Ascending aorta (tissue), 2 donors: ENCODE measurements at regions not wholly inside any gene's neighbourhood (a gene's known extent, or its start where the extent isn't known, plus 50 kb on each side); places are given as distances from the start of the nearest gene placed in this dataset.

Experiments used
- DNase-seq, 2 donors: peaks; one replicate each; pipeline ENCODE4 v3.0.0-alpha.2; 2019; ENCODE audit warnings: low spot score in 2 of 2
- H3K27ac ChIP-seq, 2 donors: fragments of 200-600 bp; sonication (generic); one replicate each; pipeline ENCODE4 v1.5.1; 2016 to 2017; ENCODE audit warnings: mild to moderate bottlenecking in 1 of 2
- H3K27me3 ChIP-seq: fragments of 200-600 bp; sonication (generic); one replicate; pipeline ENCODE4 v1.5.1; 2017
- H3K36me3 ChIP-seq, 2 donors: fragments of 200-600 bp; sonication (generic); one replicate each; pipeline ENCODE4 v1.5.1; 2016
- H3K4me1 ChIP-seq, 2 donors: fragments of 200-600 bp; sonication (generic); one replicate each; pipeline ENCODE4 v1.5.1; 2016 to 2017; ENCODE audit warnings: mild to moderate bottlenecking in 1 of 2
- H3K4me3 ChIP-seq, 2 donors: fragments of 200-600 bp; sonication (generic); one replicate each; pipeline ENCODE4 v1.5.1; 2016 to 2017; ENCODE audit warnings: mild to moderate bottlenecking in 1 of 2
- H3K9me3 ChIP-seq, 2 donors: fragments of 200-600 bp; sonication (generic); one replicate each; pipeline ENCODE4 v1.5.1; 2016
- intact Hi-C: fragments of 100-400 bp; cut with DNase I; formaldehyde crosslinking; loops from one replicate; pipeline ENCODE4 v1.15.1; 2023
- TF ChIP-seq, protein P1 (sequence below), 3 experiments: fragments of 200-600 bp in 2 of 3; fragments of 450-650 bp in 1 of 3; sonication (generic) in 2 of 3; IDR thresholded peaks; one replicate each; pipeline ENCODE4 v1.5.1; 2016 to 2019; ENCODE audit warnings: antibody characterized with exemption in 3 of 3, mild to moderate bottlenecking in 1 of 3, moderate library complexity in 1 of 3

DNA sequence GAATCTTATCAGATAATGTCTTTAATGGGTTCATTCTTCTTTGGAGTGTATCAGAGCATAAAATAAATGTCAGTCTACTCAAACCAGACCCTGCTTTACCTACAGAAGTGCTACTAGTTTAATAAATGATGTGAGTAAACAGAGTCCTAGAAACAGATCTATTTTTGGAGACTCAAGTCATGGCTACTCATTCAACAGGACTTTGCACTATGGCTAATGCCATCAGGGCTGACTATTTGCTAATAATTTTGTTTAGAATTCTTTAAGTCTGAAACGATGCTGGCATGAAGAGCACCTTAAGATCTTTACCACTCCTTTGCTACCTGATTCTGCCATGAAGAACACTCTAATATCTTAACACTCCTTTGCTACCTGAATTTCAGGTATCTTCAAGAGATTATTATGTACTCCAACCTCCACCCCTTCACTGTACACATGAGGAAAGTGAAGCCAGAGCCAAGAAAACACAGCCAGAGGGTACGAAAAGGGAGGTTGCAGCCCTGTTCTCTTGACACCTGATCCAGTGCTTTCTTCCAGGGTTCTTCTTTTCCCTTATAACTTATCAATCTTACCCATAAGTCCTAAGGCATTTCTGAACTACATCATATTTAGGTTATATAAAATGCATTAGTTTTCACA lies 62.4 kb downstream of the ZNF608 start:
- H3K9me3 ChIP-seq, result no peaks in the 10 kb centered on the region
- no peak for DNase-seq
- TF ChIP-seq, protein P1, sequence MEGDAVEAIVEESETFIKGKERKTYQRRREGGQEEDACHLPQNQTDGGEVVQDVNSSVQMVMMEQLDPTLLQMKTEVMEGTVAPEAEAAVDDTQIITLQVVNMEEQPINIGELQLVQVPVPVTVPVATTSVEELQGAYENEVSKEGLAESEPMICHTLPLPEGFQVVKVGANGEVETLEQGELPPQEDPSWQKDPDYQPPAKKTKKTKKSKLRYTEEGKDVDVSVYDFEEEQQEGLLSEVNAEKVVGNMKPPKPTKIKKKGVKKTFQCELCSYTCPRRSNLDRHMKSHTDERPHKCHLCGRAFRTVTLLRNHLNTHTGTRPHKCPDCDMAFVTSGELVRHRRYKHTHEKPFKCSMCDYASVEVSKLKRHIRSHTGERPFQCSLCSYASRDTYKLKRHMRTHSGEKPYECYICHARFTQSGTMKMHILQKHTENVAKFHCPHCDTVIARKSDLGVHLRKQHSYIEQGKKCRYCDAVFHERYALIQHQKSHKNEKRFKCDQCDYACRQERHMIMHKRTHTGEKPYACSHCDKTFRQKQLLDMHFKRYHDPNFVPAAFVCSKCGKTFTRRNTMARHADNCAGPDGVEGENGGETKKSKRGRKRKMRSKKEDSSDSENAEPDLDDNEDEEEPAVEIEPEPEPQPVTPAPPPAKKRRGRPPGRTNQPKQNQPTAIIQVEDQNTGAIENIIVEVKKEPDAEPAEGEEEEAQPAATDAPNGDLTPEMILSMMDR (IDR thresholded peaks at IDR 0.05), result no peak
- no peak overlapping the region for H3K27ac ChIP-seq
- no peak overlapping the region for H3K4me3 ChIP-seq
- intact Hi-C loops, result no loop called here
- H3K36me3 ChIP-seq, result no peaks in the 10 kb centered on the region
- peaks cover 0 to 3% of the 10 kb centered on the region in 2 donors for H3K4me1 ChIP-seq
- H3K27me3 ChIP-seq, result no peaks in the 10 kb centered on the region

DNA sequence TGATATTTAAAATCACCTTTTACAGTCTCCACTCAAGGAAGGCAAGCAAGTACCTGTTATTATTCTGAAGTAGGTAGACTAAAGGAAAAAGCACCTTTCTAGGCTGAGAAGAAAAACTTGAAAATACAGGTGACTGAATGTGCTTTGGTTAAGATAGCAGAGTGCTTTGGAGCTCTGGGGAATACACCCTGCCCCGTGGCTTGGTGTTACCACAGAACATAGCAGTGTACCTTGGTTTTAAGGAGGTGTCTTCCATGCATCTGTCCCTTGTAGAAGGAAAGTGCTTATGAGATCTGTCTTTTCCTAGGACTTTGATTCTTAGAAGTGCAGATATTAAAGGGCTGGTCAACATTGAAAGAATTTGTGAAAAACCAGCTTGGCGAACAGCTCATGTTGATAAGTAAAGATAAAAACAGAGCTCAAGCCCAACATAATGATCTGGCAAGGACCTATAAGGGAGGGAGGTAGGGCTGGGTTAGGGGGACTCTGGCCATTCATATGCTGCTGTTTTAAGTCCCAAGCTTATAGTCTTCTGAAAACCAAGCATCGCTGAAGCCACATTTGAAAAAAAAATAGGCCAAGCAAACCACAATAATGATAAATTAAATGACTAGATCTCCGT lies 66.8 kb downstream of the ZNF608 start:
- no peaks in the 10 kb centered on the region for H3K36me3 ChIP-seq
- H3K9me3 ChIP-seq, result no peaks in the 10 kb centered on the region
- peaks cover 12 to 13% of the 10 kb centered on the region in 2 donors for H3K4me1 ChIP-seq
- H3K4me3 ChIP-seq, result no peak overlapping the region
- DNase-seq, result no peak
- H3K27ac ChIP-seq, result no peak overlapping the region
- intact Hi-C loops, result loop anchor here (10.0 kb wide), 1 partner anchor 735 kb away; no protein-coding TSS in a partner anchor
- TF ChIP-seq, protein P1 (IDR thresholded peaks at IDR 0.05), result no peak
- H3K27me3 ChIP-seq, result no peaks in the 10 kb centered on the region

DNA sequence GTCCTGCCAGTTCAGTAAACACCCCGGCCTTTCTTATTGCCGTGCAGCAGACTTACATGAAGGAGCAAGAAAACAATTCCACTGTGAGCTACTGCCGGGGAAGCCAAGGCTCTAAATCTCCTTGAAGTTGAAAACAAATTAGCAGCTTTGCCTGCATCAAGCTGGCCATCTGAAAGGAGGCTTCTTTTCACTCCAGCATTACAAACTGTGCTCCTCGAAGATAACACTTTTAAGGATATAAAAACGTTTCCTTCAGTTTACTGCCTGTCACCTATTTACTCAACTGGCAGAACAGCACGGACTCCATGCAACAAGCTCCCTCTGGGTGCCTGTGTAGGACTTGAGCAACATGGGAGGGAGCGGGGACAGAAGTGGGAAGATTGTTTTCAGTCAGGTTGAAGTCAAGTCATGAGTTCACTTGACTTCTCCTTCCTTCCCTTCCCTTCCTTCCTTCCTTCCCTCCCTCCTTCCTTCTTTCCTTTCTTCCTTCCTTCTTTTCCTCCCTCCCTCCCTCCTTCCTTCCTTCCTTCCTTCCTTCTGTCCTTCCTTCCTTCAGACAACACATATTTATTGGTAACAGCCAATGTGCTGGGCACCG lies 67.4 kb downstream of the ZNF608 start:
- Histone ChIP-seq H3K4me1 (peaks cover 12 to 13% of the 10 kb centered on the region in 2 donors), H3K9me3 (no peaks in the 10 kb centered on the region), H3K36me3 (no peaks in the 10 kb centered on the region), H3K27ac (peak overlapping the region in 1 of 2 donors; percentile 78), H3K27me3 (no peaks in the 10 kb centered on the region), H3K4me3 (no peak overlapping the region)
- intact Hi-C loops, result loop anchor here (10.0 kb wide), 1 partner anchor 736 kb away; no protein-coding TSS in a partner anchor
- no peak for DNase-seq
- TF ChIP-seq, protein P1 (IDR thresholded peaks at IDR 0.05), result no peak

DNA sequence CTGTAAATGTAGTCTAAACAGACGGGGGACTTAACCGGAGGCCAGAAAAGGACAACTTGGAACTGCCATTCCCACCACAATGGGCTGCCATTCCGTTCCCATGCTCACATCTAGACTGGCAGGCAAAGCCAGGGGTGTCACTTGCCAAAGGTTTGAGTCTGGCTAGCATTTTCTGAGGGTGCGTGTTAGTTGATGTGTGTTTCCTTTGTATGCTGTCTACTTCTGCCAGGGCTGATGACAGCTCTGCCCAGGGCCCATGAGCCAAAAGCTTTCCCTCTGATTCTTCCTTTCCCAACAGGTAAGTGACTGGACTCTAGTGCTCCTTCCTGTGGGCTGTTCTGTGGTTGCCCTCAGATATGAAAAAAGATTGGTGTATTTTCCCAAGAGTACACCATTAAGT lies 68.0 kb downstream of the ZNF608 start:
- TF ChIP-seq, protein P1 (IDR thresholded peaks at IDR 0.05), result no peak
- intact Hi-C loops, result loop anchor here (10.0 kb wide), 1 partner anchor 736 kb away; no protein-coding TSS in a partner anchor
- Histone ChIP-seq H3K27me3 (no peaks in the 10 kb centered on the region), H3K27ac (peak overlapping the region; percentile 66 to 78), H3K4me3 (no peak overlapping the region), H3K9me3 (no peaks in the 10 kb centered on the region), H3K4me1 (peaks cover 12 to 13% of the 10 kb centered on the region in 2 donors), H3K36me3 (no peaks in the 10 kb centered on the region)
- DNase-seq, result no peak

DNA sequence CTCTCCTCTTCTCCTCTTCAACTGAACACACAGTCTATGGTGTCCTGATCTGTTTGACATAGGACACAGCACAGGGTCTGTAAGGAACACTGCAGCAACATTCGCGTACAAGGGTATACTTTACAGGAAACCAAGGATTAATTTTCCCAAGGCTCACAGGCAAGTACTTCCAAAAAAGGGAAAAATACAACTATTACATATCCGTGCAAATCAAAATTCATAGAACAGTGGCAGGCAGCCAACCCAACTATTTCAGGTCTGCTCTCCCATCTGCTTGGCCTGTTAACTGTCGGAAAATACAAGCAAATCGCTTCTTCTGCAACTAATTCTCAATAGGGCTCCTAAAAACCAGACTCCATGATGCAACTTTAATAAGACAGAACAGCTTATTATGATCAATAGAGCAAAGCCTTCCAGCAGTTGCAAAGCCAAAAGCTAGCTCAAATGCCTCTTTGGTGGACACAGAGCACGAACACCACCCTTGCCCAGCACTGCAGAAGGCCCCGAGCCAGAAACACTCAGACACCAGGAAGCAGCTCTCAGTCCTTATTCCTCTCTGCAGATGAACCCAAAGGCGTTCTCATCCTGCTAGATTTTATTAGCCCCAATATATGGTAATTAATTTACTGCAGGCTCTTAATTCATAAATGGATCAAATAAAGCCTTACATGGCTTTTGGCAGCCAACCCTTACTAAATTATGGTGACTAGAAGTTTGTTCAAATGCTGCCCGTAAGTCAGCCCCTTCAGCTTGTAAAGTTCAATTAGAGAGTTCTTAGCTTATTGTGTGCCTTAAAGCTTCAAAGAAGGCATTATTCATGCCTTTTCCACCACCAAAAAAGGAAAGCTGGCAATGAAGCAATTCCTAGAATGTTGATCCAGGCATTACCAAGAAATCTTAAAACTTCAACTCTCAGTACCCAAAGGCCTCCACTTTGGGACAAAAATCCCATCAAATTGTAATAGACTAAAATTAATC lies 68.8 kb downstream of the ZNF608 start:
- Histone ChIP-seq H3K36me3 (no peaks in the 10 kb centered on the region), H3K27ac (peak overlapping the region; percentile 66 to 78), H3K4me3 (peak overlapping the region in 1 of 2 donors; percentile 24), H3K27me3 (no peaks in the 10 kb centered on the region), H3K9me3 (no peaks in the 10 kb centered on the region), H3K4me1 (peaks cover 12 to 13% of the 10 kb centered on the region in 2 donors)
- DNase-seq, result no peak
- intact Hi-C loops, result loop anchor here (10.0 kb wide), 1 partner anchor 737 kb away; no protein-coding TSS in a partner anchor
- TF ChIP-seq, protein P1 (IDR thresholded peaks at IDR 0.05), result no peak
